AG04450 (cell line): ENCODE measurements at regions not wholly inside any gene's neighbourhood (a gene's known extent, or its start where the extent isn't known, plus 50 kb on each side); places are given as distances from the start of the nearest gene placed in this dataset.

Experiments used
- CTCF ChIA-PET: fragments of 300-600, 350-600 bp; formaldehyde crosslinking; extraction: SDS; loops from one replicate; lab custom pipeline; 2022; ENCODE audit warnings: antibody characterized with exemption, inconsistent platforms; lab: Charles Lee
- POLR2A ChIA-PET: fragments of 350-600 bp; formaldehyde crosslinking; extraction: SDS; loops from one replicate; lab custom pipeline; 2021; ENCODE audit warnings: antibody characterized with exemption, inconsistent platforms; lab: Yijun Ruan, JAX
- DNase-seq: peaks from one replicate; pipeline ENCODE4 v3.0.0-alpha.2; 2011; ENCODE audit warnings: low read depth, low spot score
- H3K27ac ChIP-seq: one replicate; pipeline ENCODE4 v1.5.1; 2012; ENCODE audit warnings: low read depth, low read length, control low read depth
- H3K27me3 ChIP-seq: one replicate; pipeline ENCODE4 v1.6.0; 2012; ENCODE audit warnings: low read length; ENCODE audit not compliant: control insufficient read depth, insufficient read depth
- H3K4me3 ChIP-seq: 2 replicates; pipeline ENCODE4 v1.5.1; 2011; ENCODE audit warnings: mild to moderate bottlenecking, low read depth, low read length, control low read depth
- H3K9me3 ChIP-seq: 2 replicates; pipeline ENCODE4 v1.5.1; 2012; ENCODE audit warnings: low read length; ENCODE audit not compliant: control insufficient read depth, insufficient read depth
- TF ChIP-seq, protein P1 (sequence below): IDR thresholded peaks from 2 replicates; pipeline ENCODE4 v1.5.1; 2011; ENCODE audit warnings: low read depth, low read length, control low read depth, inconsistent platforms

GRCh38 chr4:63790377-63790776 lies 618.9 kb downstream of the TECRL start:
- CTCF ChIA-PET, result no interaction called here

DNA sequence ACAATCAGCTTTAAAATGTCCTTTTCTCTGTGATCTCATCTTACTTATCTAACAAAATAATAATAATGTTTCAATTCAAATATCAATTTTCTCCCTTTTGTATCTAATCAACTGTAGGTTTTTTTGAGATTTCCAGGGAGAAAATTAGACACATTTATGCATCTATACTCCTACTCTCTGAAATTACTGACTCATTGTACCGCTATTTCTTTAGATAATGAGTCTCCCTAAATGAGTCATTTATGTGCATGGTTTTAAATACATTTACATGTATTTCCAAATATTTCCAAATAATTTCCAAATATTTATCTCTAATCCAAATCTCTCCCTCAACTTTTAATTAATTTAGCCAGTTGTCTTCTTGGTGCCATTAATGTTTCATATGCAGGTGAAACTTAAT lies 621.0 kb downstream of the TECRL start:
- POLR2A ChIA-PET, result no interaction called here

More at GRCh38 chr4:63790377-63790776, 618.9 kb downstream of the TECRL start:
- H3K9me3 ChIP-seq, result peaks cover 2% of the 10 kb centered on the region; the same call in 1 of the 2 replicates
- POLR2A ChIA-PET, result no interaction called here
- H3K27ac ChIP-seq, result no peak overlapping the region
- no peak overlapping the region for H3K4me3 ChIP-seq
- DNase-seq, result no peak
- no peaks in the 10 kb centered on the region for H3K27me3 ChIP-seq
- TF ChIP-seq, protein P1, sequence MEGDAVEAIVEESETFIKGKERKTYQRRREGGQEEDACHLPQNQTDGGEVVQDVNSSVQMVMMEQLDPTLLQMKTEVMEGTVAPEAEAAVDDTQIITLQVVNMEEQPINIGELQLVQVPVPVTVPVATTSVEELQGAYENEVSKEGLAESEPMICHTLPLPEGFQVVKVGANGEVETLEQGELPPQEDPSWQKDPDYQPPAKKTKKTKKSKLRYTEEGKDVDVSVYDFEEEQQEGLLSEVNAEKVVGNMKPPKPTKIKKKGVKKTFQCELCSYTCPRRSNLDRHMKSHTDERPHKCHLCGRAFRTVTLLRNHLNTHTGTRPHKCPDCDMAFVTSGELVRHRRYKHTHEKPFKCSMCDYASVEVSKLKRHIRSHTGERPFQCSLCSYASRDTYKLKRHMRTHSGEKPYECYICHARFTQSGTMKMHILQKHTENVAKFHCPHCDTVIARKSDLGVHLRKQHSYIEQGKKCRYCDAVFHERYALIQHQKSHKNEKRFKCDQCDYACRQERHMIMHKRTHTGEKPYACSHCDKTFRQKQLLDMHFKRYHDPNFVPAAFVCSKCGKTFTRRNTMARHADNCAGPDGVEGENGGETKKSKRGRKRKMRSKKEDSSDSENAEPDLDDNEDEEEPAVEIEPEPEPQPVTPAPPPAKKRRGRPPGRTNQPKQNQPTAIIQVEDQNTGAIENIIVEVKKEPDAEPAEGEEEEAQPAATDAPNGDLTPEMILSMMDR, result no peak

DNA sequence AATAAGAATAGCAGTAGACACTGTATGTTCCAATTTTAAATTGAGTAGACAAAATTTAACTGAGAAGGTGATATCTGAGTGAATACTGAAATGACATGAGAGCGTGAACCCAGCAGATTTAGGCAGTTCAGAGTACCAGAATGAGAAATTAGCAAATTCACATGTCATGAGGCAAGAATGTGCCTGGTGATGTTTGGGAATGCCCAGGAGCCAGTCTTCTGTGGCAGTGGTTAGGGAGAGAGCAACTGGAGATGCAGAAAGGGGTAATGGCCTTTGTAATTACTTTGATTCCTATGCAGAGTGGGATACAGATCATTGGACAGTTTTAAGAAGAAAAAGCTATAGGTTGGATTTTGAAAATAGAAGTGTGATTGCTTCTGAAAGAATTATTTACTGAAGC lies 621.9 kb downstream of the TECRL start:
- no peak overlapping the region for H3K27ac ChIP-seq
- POLR2A ChIA-PET, result no interaction called here
- no peak for DNase-seq
- CTCF ChIA-PET, result no interaction called here
- peaks cover 2% of the 10 kb centered on the region; the same call in 1 of the 2 replicates for H3K9me3 ChIP-seq
- no peak overlapping the region for H3K4me3 ChIP-seq
- H3K27me3 ChIP-seq, result no peaks in the 10 kb centered on the region
- TF ChIP-seq, protein P1, result no peak

More for the DNA sequence above, 621.0 kb downstream of the TECRL start:
- H3K27ac ChIP-seq, result no peak overlapping the region
- no peaks in the 10 kb centered on the region for H3K27me3 ChIP-seq
- CTCF ChIA-PET, result no interaction called here
- H3K4me3 ChIP-seq, result no peak overlapping the region
- H3K9me3 ChIP-seq, result peaks cover 2% of the 10 kb centered on the region; the same call in 1 of the 2 replicates
- TF ChIP-seq, protein P1, result no peak
- no peak for DNase-seq

GRCh38 chr4:63786171-63786570 lies 623.1 kb downstream of the TECRL start:
- ChIA-PET CTCF (no interaction called here), POLR2A (no interaction called here)
- Histone ChIP-seq H3K27ac (no peak overlapping the region), H3K27me3 (no peaks in the 10 kb centered on the region), H3K9me3 (peaks cover 2% of the 10 kb centered on the region), H3K4me3 (no peak overlapping the region)
- TF ChIP-seq, protein P1, result no peak
- DNase-seq, result no peak

- H3K4me3 ChIP-seq, result no peak overlapping the region
- H3K27me3 ChIP-seq, result no peaks in the 10 kb centered on the region
- ChIA-PET CTCF (no interaction called here), POLR2A (no interaction called here)
- TF ChIP-seq, protein P1, result no peak
- no peak for DNase-seq
- peaks cover 5% of the 10 kb centered on the region for H3K9me3 ChIP-seq
- no peak overlapping the region for H3K27ac ChIP-seq
Observed at GRCh38 chr4:63784822-63785221, 624.4 kb downstream of the TECRL start.
